ENCODE measurements at regions not wholly inside any gene's neighbourhood (a gene's known extent, or its start where the extent isn't known, plus 50 kb on each side); places are given as distances from the start of the nearest gene placed in this dataset.

DNA sequence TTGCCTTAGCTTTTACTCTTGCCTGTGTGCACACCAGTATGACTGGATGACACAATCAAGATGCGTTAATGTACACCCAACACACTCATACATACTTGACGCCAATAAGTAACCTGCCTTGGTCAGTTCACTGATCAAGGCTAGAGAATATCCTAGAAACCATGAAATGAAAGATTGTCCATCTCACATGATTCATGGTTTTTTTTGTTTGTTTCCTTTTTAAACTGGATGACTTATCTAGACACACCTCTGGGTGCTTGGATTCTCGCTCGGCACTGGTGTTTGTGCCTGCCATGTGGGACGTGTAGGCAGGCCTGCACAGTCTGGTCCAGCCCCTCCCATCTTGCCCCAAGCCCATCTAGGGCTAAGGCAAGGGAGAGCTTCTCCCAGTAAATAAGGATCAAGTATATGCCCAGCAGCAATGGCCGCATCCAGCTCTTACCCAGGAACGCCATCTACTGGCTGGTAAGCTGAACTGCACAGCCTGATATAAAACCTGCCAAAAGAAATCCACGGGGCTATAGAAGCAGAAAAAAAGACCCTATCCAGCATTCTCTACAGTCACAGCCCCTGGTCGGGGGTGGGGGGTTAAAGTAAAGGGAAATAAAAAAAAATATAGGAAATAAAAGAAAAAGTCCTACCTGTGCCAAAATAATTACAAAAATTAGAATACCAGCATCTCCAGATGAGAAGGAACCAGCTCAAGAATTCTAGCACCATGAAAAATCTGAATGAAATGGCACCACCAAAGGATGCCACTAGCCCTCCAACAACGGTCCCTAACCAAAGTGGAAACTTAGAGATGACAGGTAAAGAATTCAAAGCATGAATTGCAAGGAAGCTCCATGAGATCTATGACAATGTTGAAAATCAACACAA is 73.3 kb downstream of the OTOR start (continued):
- no peak for TF ChIP-seq MLLT1 (IDR thresholded peaks at IDR 0.05)
- TF ChIP-seq, protein P1, sequence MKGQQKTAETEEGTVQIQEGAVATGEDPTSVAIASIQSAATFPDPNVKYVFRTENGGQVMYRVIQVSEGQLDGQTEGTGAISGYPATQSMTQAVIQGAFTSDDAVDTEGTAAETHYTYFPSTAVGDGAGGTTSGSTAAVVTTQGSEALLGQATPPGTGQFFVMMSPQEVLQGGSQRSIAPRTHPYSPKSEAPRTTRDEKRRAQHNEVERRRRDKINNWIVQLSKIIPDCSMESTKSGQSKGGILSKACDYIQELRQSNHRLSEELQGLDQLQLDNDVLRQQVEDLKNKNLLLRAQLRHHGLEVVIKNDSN (IDR thresholded peaks at IDR 0.05; ENCODE audit: borderline replicate concordance, extremely low read length, insufficient read depth, low read depth, low read length) = no peak
- peak; percentile 96 for TF ChIP-seq YY1 (IDR thresholded peaks at IDR 0.05; ENCODE audit: low read depth, low read length)
- TF ChIP-seq ZNF24 (IDR thresholded peaks at IDR 0.05) = no peak
- TF ChIP-seq NFYB (IDR thresholded peaks at IDR 0.05; ENCODE audit: insufficient read depth, low read depth, low read length) = no peak
- TF ChIP-seq CTCF (IDR thresholded peaks at IDR 0.05 in 2 of 3, conservative IDR thresholded peaks at IDR 0.05 in 1 of 3; ENCODE audit: control insufficient read depth in 2 of 3, extremely low read depth in 1 of 3, insufficient read depth in 1 of 3, low read depth in 3 of 3, low read length in 3 of 3) = peak; percentile 74 to 95 (median 90)
- TF ChIP-seq ZNF274 (IDR thresholded peaks at IDR 0.05; ENCODE audit: insufficient read depth, insufficient read length) = no peak
- no peak for TF ChIP-seq WRNIP1 (IDR thresholded peaks at IDR 0.05; ENCODE audit: borderline replicate concordance, low read depth, low read length)
- no peak for TF ChIP-seq STAT3 (IDR thresholded peaks at IDR 0.05; ENCODE audit: low read depth, low read length)
- TF ChIP-seq MAX (IDR thresholded peaks at IDR 0.05; ENCODE audit: low read depth, low read length) = no peak
- no peak for TF ChIP-seq HDGF (IDR thresholded peaks at IDR 0.05)
- no peak for TF ChIP-seq EP300 (IDR thresholded peaks at IDR 0.05; ENCODE audit: borderline replicate concordance in 1 of 2, control insufficient read depth in 1 of 2, low read depth in 2 of 2, low read length in 2 of 2)
- TF ChIP-seq IKZF1 (conservative IDR thresholded peaks at IDR 0.05) = no peak
- TF ChIP-seq ZZZ3 (IDR thresholded peaks at IDR 0.05; ENCODE audit: control insufficient read depth, insufficient read length, low read depth) = no peak
- no peak for TF ChIP-seq MEF2B (IDR thresholded peaks at IDR 0.05; ENCODE audit: partially characterized antibody, poor library complexity, severe bottlenecking)
- TF ChIP-seq HDAC2 (IDR thresholded peaks at IDR 0.05) = no peak
- TF ChIP-seq MYB (IDR thresholded peaks at IDR 0.05; ENCODE audit: borderline replicate concordance, low read depth, low read length) = no peak
- TF ChIP-seq RAD21 (IDR thresholded peaks at IDR 0.05; ENCODE audit: insufficient read depth, low read depth, low read length) = peak; percentile 59
- TF ChIP-seq, protein P2, sequence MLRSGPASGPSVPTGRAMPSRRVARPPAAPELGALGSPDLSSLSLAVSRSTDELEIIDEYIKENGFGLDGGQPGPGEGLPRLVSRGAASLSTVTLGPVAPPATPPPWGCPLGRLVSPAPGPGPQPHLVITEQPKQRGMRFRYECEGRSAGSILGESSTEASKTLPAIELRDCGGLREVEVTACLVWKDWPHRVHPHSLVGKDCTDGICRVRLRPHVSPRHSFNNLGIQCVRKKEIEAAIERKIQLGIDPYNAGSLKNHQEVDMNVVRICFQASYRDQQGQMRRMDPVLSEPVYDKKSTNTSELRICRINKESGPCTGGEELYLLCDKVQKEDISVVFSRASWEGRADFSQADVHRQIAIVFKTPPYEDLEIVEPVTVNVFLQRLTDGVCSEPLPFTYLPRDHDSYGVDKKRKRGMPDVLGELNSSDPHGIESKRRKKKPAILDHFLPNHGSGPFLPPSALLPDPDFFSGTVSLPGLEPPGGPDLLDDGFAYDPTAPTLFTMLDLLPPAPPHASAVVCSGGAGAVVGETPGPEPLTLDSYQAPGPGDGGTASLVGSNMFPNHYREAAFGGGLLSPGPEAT (IDR thresholded peaks at IDR 0.05; ENCODE audit: low read depth) = no peak
